ENCODE measurements at regions not wholly inside any gene's neighbourhood (a gene's known extent, or its start where the extent isn't known, plus 50 kb on each side); places are given as distances from the start of the nearest gene placed in this dataset.

GRCh38 chr4:179285696-179286095 lies 1843.5 kb upstream of the AGA start:
- Histone ChIP-seq H3K27ac (ENCODE audit: low read depth, low read length) (no peak overlapping the region), H3K4me3 (ENCODE audit: insufficient read depth, low read depth, low read length) (no peak overlapping the region), H3K9ac (ENCODE audit: low read length) (no peak overlapping the region), H4K20me1 (ENCODE audit: insufficient read depth, low read length) (no peaks in the 10 kb centered on the region), H3K9me3 (ENCODE audit: insufficient read depth, low read depth, low read length) (no peaks in the 10 kb centered on the region), H3K4me2 (ENCODE audit: low read length) (no peak overlapping the region), H3K79me2 (ENCODE audit: insufficient read depth, low read length) (no peaks in the 10 kb centered on the region), H2AFZ (ENCODE audit: low read depth, low read length) (no peak overlapping the region), H3K4me1 (ENCODE audit: insufficient read depth, low read length) (no peaks in the 10 kb centered on the region), H3K36me3 (ENCODE audit: insufficient read depth, low read length) (no peaks in the 10 kb centered on the region), H3K27me3 (ENCODE audit: insufficient read depth, low read length) (no peaks in the 10 kb centered on the region)
- no peak for TF ChIP-seq CTCF (IDR thresholded peaks at IDR 0.05; ENCODE audit: insufficient read depth, low read depth, low read length)
- no peak for TF ChIP-seq EZH2 (IDR thresholded peaks at IDR 0.05; ENCODE audit: insufficient read depth, low read length)
- H3K9me3 Mint-ChIP-seq (ENCODE audit: unreplicated experiment) = no peaks in the 10 kb centered on the region
- H3K36me3 Mint-ChIP-seq (ENCODE audit: low read depth, unreplicated experiment) = no peaks in the 10 kb centered on the region
- no peak overlapping the region for H3K27ac Mint-ChIP-seq (ENCODE audit: unreplicated experiment)
- no peak overlapping the region for H3K4me3 Mint-ChIP-seq (ENCODE audit: unreplicated experiment)
- no peaks in the 10 kb centered on the region for H3K4me1 Mint-ChIP-seq (ENCODE audit: low read depth, unreplicated experiment)
- DNase-seq (ENCODE audit: low read depth) (no peak), FAIRE-seq (no peak)
- H3K27me3 Mint-ChIP-seq (ENCODE audit: low read depth, unreplicated experiment) = no peaks in the 10 kb centered on the region

- H3K27me3 ChIP-seq (ENCODE audit: insufficient read depth, low read length) = no peaks in the 10 kb centered on the region
- H3K27me3 Mint-ChIP-seq (ENCODE audit: low read depth, unreplicated experiment) = no peaks in the 10 kb centered on the region
- FAIRE-seq = no peak
These were observed 1849.4 kb upstream of the AGA start for GRCh38 chr4:179291657-179292056.

More at GRCh38 chr4:179291657-179292056, 1849.4 kb upstream of the AGA start:
- TF ChIP-seq CTCF (IDR thresholded peaks at IDR 0.05; ENCODE audit: insufficient read depth, low read depth, low read length) = no peak
- TF ChIP-seq EZH2 (IDR thresholded peaks at IDR 0.05; ENCODE audit: insufficient read depth, low read length) = no peak
- Histone ChIP-seq H3K9ac (ENCODE audit: low read length) (no peak overlapping the region), H3K79me2 (ENCODE audit: insufficient read depth, low read length) (no peaks in the 10 kb centered on the region), H3K27ac (ENCODE audit: low read depth, low read length) (no peak overlapping the region), H3K4me1 (ENCODE audit: insufficient read depth, low read length) (no peaks in the 10 kb centered on the region), H3K9me3 (ENCODE audit: insufficient read depth, low read depth, low read length) (no peaks in the 10 kb centered on the region), H3K4me2 (ENCODE audit: low read length) (no peak overlapping the region), H3K4me3 (ENCODE audit: insufficient read depth, low read depth, low read length) (no peak overlapping the region), H2AFZ (ENCODE audit: low read depth, low read length) (no peak overlapping the region), H3K36me3 (ENCODE audit: insufficient read depth, low read length) (no peaks in the 10 kb centered on the region), H4K20me1 (ENCODE audit: insufficient read depth, low read length) (no peaks in the 10 kb centered on the region)
- Mint-ChIP-seq H3K27ac (ENCODE audit: unreplicated experiment) (no peak overlapping the region), H3K36me3 (ENCODE audit: low read depth, unreplicated experiment) (no peaks in the 10 kb centered on the region), H3K4me1 (ENCODE audit: low read depth, unreplicated experiment) (peaks cover 2% of the 10 kb centered on the region), H3K9me3 (ENCODE audit: unreplicated experiment) (no peaks in the 10 kb centered on the region), H3K4me3 (ENCODE audit: unreplicated experiment) (no peak overlapping the region)
- no peak for DNase-seq (ENCODE audit: low read depth)
